Activated CD8-positive, alpha-beta T cell treated with anti-CD3 and anti-CD28 coated beads for 36 hours (primary cell): ENCODE measurements at regions not wholly inside any gene's neighbourhood (a gene's known extent, or its start where the extent isn't known, plus 50 kb on each side); places are given as distances from the start of the nearest gene placed in this dataset.
"Not testable (repeated sequence)": the region's sequence is repeated elsewhere in the genome, so short reads cannot be mapped to it uniquely, and the experiment has no call there.

Experiments
- ATAC-seq: fragments of 200-7000 bp; cut with Tn5 transposase; one replicate; pipeline ENCODE4 v1.10.0; 2021; ENCODE audit warnings: mild to moderate bottlenecking, moderate library complexity
- CTCF ChIA-PET: fragments of 350-600 bp; sonication (Branson Sonifier 250); formaldehyde crosslinking; loops from one replicate; lab custom pipeline; 2021; ENCODE audit warnings: antibody characterized with exemption; lab: Charles Lee
- POLR2A ChIA-PET: fragments of 350-600 bp; sonication (Branson Sonifier 250); formaldehyde crosslinking; loops from one replicate; lab custom pipeline; 2021; ENCODE audit warnings: antibody characterized with exemption; lab: Charles Lee
- DNase-seq: peaks from one replicate; pipeline ENCODE4 v3.0.0-alpha.2; 2020
- H3K27ac Mint-ChIP-seq: one replicate; pipeline ENCODE4 v1.8.0; 2021; ENCODE audit warnings: mild to moderate bottlenecking, mixed read lengths
- H3K27me3 Mint-ChIP-seq: one replicate; pipeline ENCODE4 v1.8.0; 2021; ENCODE audit warnings: mixed read lengths
- H3K36me3 Mint-ChIP-seq: one replicate; pipeline ENCODE4 v1.8.0; 2021; ENCODE audit warnings: low read depth, mixed read lengths
- H3K4me1 Mint-ChIP-seq: one replicate; pipeline ENCODE4 v1.8.0; 2021; ENCODE audit warnings: low read depth, mixed read lengths
- H3K4me3 Mint-ChIP-seq: one replicate; pipeline ENCODE4 v1.8.0; 2021; ENCODE audit warnings: mild to moderate bottlenecking, moderate library complexity, mixed read lengths
- H3K9me3 Mint-ChIP-seq: one replicate; pipeline ENCODE4 v1.8.0; 2021; ENCODE audit warnings: mixed read lengths
- CTCF ChIP-seq: fragments of 200-600 bp; IDR thresholded peaks from one replicate; pipeline ENCODE4 v1.8.0; 2022; ENCODE audit warnings: antibody characterized with exemption, mild to moderate bottlenecking
- intact Hi-C: fragments of 100-400 bp; cut with micrococcal nuclease; formaldehyde crosslinking; loops from one replicate; pipeline ENCODE4 v1.10.0; 2022

DNA sequence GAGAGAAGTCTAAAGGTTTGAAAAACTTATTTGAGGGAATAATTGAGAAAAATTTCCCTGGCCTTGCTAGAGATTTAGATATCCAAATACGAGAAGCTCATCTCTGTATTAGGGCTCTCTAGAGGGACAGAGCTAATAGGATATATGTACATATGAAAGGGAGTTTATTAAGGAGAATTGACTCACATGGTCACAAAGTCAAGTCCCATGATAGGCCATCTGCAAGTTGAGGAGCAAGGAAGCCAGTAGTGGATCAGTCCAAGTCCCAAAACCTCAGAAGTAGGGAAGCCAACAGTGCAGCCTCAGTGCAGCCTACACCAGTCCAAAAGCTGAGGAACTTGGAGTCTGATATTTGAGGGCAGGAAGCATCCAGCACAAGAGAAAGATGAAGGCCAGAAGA, 126.7 kb downstream of the PJA2 start:
- CTCF ChIA-PET, ATAC-seq, POLR2A ChIA-PET, DNase-seq, H3K27me3 Mint-ChIP-seq, H3K27ac Mint-ChIP-seq, intact Hi-C loops, H3K4me3 Mint-ChIP-seq, H3K4me1 Mint-ChIP-seq: not testable (repeated sequence)
- Mint-ChIP-seq H3K9me3 (peaks cover 29% of the 10 kb centered on the region), H3K36me3 (peaks cover 26% of the 10 kb centered on the region)

- POLR2A ChIA-PET, result no interaction called here
- no peaks in the 10 kb centered on the region for H3K4me1 Mint-ChIP-seq
- intact Hi-C loops, result no loop called here
- H3K9me3 Mint-ChIP-seq, result peaks cover 19% of the 10 kb centered on the region
- no peak for TF ChIP-seq CTCF
- H3K4me3 Mint-ChIP-seq, result no peak overlapping the region
- DNase-seq (no peak), ATAC-seq (no peak)
- CTCF ChIA-PET, result no interaction called here
- H3K36me3 Mint-ChIP-seq, result peaks cover 21% of the 10 kb centered on the region
- H3K27me3 Mint-ChIP-seq, result no peaks in the 10 kb centered on the region
- H3K27ac Mint-ChIP-seq, result no peak overlapping the region
Observed at GRCh38 chr5:109281136-109281690, 128.6 kb downstream of the PJA2 start.

DNA sequence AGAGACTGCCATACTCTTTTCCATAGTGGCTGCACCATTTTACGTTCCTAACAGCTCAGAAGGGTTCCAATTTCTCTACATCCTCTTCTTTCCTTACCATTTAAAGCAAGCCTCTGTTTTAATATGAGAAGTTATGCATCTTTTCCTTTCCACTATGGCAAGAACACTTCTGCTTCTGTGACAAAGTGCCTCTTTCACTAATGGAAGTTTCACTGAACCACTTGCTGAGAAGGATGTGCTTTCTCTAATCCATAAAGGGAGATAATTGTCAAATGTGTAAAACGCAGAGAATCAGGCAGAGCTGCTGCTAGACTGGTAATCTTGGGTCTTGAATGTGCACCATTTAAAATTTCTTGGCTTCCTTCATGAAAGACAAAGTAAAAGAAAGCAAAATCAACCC, 131.6 kb downstream of the PJA2 start:
- CTCF ChIA-PET, result no interaction called here
- POLR2A ChIA-PET, result no interaction called here

DNA sequence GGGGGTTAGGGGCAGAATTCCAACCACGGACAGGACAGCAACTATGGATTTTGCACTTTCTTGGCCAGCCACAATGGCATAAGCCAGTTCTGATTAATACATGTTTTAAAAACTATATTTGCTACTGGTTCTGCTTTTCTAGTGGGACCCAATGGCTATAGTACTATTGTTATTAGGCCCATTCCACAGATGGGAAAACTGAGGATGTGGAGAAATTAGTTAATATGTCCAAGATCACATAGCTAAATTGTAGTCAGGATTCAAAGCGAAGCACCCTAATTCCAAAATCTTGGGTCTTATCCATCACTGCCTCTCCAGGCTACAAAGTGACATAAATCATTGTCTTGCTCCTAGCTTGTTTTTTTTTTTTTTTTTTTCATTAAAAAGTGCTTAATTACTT, 133.9 kb downstream of the PJA2 start:
- ATAC-seq (no peak), DNase-seq (no peak)
- Mint-ChIP-seq H3K27ac (no peak overlapping the region), H3K27me3 (no peaks in the 10 kb centered on the region), H3K4me1 (no peaks in the 10 kb centered on the region), H3K9me3 (peaks cover 2% of the 10 kb centered on the region), H3K36me3 (peaks cover 7% of the 10 kb centered on the region), H3K4me3 (no peak overlapping the region)
- ChIA-PET POLR2A (no interaction called here), CTCF (no interaction called here)
- TF ChIP-seq CTCF, result no peak
- intact Hi-C loops, result no loop called here

More for the DNA sequence above, 131.6 kb downstream of the PJA2 start:
- ATAC-seq, result no peak
- no peaks in the 10 kb centered on the region for H3K36me3 Mint-ChIP-seq
- peaks cover 2% of the 10 kb centered on the region for H3K9me3 Mint-ChIP-seq
- no peak for TF ChIP-seq CTCF
- intact Hi-C loops, result no loop called here
- DNase-seq, result no peak
- H3K27me3 Mint-ChIP-seq, result no peaks in the 10 kb centered on the region
- no peak overlapping the region for H3K4me3 Mint-ChIP-seq
- H3K27ac Mint-ChIP-seq, result no peak overlapping the region
- H3K4me1 Mint-ChIP-seq, result no peaks in the 10 kb centered on the region

DNA sequence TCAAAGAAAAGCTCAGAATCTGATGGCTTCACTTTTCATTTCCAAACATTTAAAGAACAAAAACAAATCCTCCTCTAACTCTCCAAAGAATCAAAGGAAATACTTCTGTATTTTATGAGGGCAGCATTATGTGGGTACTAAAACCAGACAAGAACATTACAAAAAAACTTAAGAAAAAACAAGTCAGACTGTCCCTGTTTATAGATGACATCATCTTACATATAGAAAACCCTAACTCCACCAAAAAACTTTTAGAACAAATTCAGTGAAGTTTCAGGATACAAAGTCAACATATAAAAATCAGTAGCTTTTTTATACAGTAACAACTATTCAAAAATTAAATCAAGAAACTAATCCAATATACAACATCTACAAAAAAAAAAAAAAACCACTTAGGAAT, 136.2 kb downstream of the PJA2 start:
- H3K36me3 Mint-ChIP-seq, result peaks cover 10% of the 10 kb centered on the region
- peaks cover 7% of the 10 kb centered on the region for H3K9me3 Mint-ChIP-seq
- ATAC-seq (no peak), DNase-seq (no peak)
- ChIA-PET CTCF (no interaction called here), POLR2A (no interaction called here)
- intact Hi-C loops, result no loop called here
- TF ChIP-seq CTCF, result no peak
- no peaks in the 10 kb centered on the region for H3K4me1 Mint-ChIP-seq
- H3K27ac Mint-ChIP-seq, result no peak overlapping the region
- no peaks in the 10 kb centered on the region for H3K27me3 Mint-ChIP-seq
- no peak overlapping the region for H3K4me3 Mint-ChIP-seq

DNA sequence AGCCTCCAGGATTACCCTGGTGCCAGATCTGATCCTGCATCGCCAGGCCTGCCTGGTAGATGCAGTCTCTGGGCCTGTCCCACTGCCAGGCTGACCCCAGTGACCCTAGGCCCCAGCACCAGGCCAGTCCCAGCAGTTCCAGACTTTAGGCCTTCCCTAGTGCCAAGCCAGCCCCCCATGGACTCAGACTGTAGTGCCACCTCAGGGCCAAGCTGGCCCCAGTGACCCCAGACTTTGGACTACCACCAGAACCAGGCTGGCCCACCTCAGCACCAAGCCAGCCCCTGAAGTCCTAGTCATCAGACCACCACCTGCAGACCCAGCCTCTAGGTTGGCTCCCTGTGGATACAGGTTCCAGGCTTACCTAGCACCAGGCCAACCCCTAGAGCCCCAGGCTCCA, 142.5 kb downstream of the PJA2 start:
- ATAC-seq (no peak), DNase-seq (no peak)
- intact Hi-C loops, result no loop called here
- no peak overlapping the region for H3K4me3 Mint-ChIP-seq
- peaks cover 7% of the 10 kb centered on the region for H3K36me3 Mint-ChIP-seq
- ChIA-PET POLR2A (no interaction called here), CTCF (no interaction called here)
- no peak overlapping the region for H3K27ac Mint-ChIP-seq
- H3K9me3 Mint-ChIP-seq, result peaks cover 8% of the 10 kb centered on the region
- H3K27me3 Mint-ChIP-seq, result no peaks in the 10 kb centered on the region
- H3K4me1 Mint-ChIP-seq, result no peaks in the 10 kb centered on the region
- TF ChIP-seq CTCF, result no peak
